GM12891 (cell line): ENCODE measurements at regions not wholly inside any gene's neighbourhood (a gene's known extent, or its start where the extent isn't known, plus 50 kb on each side); places are given as distances from the start of the nearest gene placed in this dataset.
A peak's percentile ranks its signal among the peaks of the same experiment; 100 is the strongest.

Experiments used
- DNase-seq: peaks from one replicate; pipeline ENCODE4 v3.0.0; 2011; ENCODE audit warnings: low spot score; ENCODE audit not compliant: insufficient read length
- FAIRE-seq: peaks from 2 replicates; lab custom pipeline; 2011; peaks lifted over from hg19 to GRCh38; lab: Jason Lieb, UNC
- PAX5 ChIP-seq: IDR thresholded peaks from 2 replicates; pipeline ENCODE4 v1.6.1; 2011; ENCODE audit warnings: low read length, moderate library complexity, mild to moderate bottlenecking; ENCODE audit not compliant: insufficient read depth, severe bottlenecking
- POLR2A ChIP-seq: IDR thresholded peaks from 2 replicates; pipeline ENCODE4 v1.6.1; 2011; ENCODE audit warnings: low read depth, low read length, control low read depth
- POLR2AphosphoS5 ChIP-seq: IDR thresholded peaks from 2 replicates; pipeline ENCODE4 v1.6.1; 2011; ENCODE audit warnings: low read depth, low read length, control low read depth
- POU2F2 ChIP-seq: IDR thresholded peaks from 2 replicates; pipeline ENCODE4 v1.6.1; 2011; ENCODE audit warnings: low read depth, mild to moderate bottlenecking, control low read depth, low read length, moderate library complexity
- SPI1 ChIP-seq: IDR thresholded peaks from 2 replicates; pipeline ENCODE4 v1.6.1; 2011; ENCODE audit warnings: low read depth, low read length, control low read depth
- TAF1 ChIP-seq: IDR thresholded peaks from 2 replicates; pipeline ENCODE4 v1.6.1; 2011; ENCODE audit warnings: low read depth, low read length, control low read depth

DNA sequence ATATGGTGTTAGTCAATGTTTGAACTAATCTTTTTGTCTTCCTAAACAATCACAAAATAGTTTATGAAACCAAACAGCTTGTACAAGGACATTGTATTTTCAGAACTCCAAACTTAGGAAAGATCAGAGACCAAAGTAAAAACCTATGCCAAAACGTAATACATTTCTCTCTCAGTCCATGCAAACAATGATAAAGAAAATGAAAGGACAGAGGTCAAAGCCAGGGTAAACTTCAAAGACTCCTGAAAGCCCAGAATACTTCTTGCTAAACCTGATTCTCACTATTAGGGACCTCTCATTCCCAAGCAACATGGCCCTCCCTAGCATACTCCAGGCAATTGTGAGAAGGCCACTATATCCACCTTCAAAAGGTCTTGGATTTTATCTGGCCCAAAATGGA lies 105.1 kb upstream of the GALNT5 start:
- no peak for TF ChIP-seq SPI1
- TF ChIP-seq POLR2AphosphoS5 = no peak
- TF ChIP-seq POLR2A = no peak
- TF ChIP-seq POU2F2 = no peak
- no peak for TF ChIP-seq TAF1
- no peak for TF ChIP-seq PAX5
- no peak for DNase-seq
- FAIRE-seq = no peak

DNA sequence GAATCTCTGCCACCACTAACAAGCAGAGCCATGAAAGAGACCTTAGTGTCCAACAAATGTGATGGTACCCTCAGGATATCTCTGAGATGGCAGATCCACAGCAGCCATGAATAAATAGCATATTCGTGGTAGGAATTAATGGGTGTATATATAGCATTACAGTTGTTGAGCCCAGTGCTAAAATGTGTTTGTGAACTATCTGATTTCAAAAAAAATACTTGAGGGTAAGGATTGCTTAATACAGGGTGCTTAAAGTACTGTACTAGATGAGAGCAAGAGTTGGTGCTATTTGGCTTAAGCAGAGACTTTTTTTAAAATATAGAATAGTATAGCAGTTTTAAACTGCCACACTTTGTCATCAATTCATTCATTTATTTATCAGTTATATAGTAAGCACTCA lies 101.5 kb upstream of the GALNT5 start:
- no peak for DNase-seq
- TF ChIP-seq POLR2AphosphoS5 = no peak
- no peak for TF ChIP-seq SPI1
- no peak for TF ChIP-seq POLR2A
- TF ChIP-seq POU2F2 = no peak
- TF ChIP-seq PAX5 = no peak
- TF ChIP-seq TAF1 = no peak
- no peak for FAIRE-seq

DNA sequence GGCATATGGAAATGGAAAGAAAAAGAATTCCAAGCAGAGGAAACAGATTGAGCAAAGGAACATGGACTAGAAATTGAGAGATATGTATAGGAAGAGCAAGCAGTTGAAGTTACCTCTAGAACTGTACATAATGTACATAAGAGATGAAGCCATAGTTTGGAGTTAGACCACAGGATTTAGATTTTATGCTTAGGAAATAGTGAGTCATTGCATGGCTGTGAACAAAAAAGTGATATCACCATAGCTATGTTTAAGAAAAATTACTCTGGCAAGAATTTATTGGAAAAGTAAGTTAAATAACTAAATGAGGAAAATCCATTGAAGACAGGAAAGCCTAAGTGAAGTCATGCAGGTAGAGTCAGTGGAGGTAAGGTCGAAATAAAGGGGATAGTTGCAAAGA lies 99.4 kb upstream of the GALNT5 start:
- FAIRE-seq (no peak), DNase-seq (no peak)
- TF ChIP-seq PAX5 (no peak), TAF1 (no peak), POLR2A (no peak), POU2F2 (no peak), POLR2AphosphoS5 (no peak)

DNA sequence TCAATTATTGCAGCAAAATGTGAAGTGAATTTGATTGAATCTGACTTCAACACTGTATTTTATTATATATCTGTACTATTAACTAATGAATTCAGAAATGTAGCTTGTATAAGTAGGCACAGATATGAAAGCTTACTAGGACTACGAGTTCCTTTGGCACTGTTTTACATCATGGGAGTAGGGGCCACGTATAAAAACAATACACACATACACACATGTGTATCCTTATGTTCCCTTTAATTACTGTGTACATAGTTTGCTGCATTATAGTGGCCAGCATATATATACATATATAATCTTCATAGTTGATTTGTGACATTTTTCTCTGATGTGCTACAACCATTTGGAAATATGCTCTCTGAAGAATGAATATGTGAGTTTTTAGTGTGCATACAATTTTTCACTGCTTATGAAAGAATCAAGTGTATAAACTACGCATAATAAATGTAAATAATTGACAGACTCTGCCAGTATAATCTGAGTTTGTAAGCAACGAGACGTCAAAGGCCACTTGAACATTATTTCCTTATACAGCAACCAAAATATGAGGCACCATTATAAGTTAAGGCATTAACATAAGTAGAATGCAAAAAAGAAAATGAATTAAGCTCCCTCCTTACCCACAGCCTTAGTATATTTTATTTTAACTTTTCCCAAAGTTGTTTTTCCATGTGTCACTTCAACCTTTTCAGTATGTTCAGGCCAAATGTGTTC lies 98.1 kb upstream of the GALNT5 start:
- DNase-seq = no peak
- TF ChIP-seq POLR2A = no peak
- TF ChIP-seq POU2F2 = no peak
- no peak for TF ChIP-seq POLR2AphosphoS5
- FAIRE-seq = no peak

DNA sequence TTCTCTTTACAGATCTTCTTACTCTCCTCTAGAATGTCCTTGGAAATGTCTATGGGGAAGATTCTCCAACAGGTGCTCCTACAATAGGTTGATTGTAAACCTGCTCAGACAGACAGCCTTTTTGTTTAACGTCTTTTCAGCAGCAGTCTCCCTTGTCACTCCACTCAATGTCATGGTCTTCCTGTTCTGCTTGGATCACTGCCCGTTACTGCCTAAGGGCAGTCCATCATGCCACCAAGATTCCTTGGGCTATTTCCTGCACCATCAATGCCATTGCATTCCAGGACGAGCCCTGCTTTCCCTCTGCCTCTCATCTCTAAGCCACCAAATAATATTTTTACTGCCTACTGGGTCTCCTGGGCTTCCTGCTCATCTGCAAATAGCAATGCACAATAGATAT lies 97.4 kb upstream of the GALNT5 start:
- no peak for TF ChIP-seq POLR2AphosphoS5
- TF ChIP-seq SPI1 = no peak
- TF ChIP-seq POU2F2 = no peak
- TF ChIP-seq POLR2A = no peak
- TF ChIP-seq TAF1 = no peak
- TF ChIP-seq PAX5 = no peak
- DNase-seq (no peak), FAIRE-seq (no peak)

DNA sequence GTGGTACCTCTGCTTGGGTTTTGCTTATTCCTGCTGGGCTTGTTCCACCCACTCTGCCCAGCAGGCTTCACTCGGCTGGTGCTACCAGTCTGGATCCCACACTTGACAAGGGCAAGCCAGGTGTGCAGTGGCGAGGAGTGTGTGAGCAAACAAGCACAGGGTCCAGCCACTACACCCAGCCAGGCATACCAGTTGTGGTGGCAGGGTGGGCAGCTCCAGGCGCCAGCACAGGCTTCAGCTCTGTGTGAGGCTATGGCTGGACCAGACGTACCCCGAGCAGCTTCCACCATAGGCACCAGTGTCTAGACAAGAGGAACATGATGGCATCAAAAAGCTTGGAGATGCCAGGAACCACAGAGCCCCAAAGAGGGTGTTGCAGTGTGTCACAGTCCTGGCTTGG lies 93.1 kb upstream of the GALNT5 start:
- DNase-seq (no peak), FAIRE-seq (no peak)
- TF ChIP-seq POLR2AphosphoS5 (no peak), PAX5 (no peak), SPI1 (no peak), POLR2A (no peak), POU2F2 (no peak), TAF1 (no peak)

DNA sequence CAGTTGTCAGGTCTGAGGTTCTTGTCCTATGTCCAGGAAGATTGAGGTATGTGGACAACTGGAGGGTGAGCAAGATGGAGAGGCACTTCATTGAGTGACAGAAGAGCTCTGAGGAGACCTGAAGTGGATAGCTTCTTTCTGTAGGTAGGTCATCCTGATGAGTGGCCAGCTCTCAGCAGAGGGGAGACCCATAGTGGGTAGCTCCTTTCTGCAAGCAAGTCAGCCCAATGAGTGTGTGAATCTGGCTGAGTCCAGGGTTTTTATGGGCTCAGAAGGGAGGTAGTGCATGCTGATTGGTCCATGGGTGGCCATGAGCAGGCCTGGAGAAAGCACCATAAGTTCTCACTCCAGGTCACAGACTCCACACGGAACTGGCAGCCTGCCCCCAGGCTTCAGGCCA lies 92.6 kb upstream of the GALNT5 start:
- FAIRE-seq = no peak
- DNase-seq = no peak
- no peak for TF ChIP-seq POLR2A
- no peak for TF ChIP-seq POU2F2
- no peak for TF ChIP-seq TAF1
- TF ChIP-seq POLR2AphosphoS5 = no peak
- TF ChIP-seq SPI1 = no peak
- TF ChIP-seq PAX5 = no peak

DNA sequence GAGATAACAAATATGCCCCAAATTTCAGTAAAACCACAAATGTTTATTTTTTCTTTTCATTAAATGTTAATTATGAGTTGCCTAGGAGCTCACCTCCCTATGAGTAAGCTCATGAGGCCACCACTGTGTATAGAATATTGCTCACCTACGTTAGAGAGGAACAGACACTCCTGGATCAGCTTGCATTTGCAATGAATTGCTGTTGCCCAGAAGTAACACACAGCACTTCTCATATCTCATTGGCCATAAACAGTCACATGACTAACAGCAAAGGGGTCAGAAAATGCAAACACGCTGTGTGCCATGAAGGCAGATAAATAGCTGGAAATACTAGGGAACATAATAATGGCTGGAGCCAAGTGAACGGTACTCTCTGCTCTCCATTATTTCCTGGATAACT lies 89.0 kb upstream of the GALNT5 start:
- DNase-seq = no peak
- TF ChIP-seq TAF1 (no peak), POLR2A (no peak), POU2F2 (no peak), PAX5 (no peak), SPI1 (no peak), POLR2AphosphoS5 (no peak)

DNA sequence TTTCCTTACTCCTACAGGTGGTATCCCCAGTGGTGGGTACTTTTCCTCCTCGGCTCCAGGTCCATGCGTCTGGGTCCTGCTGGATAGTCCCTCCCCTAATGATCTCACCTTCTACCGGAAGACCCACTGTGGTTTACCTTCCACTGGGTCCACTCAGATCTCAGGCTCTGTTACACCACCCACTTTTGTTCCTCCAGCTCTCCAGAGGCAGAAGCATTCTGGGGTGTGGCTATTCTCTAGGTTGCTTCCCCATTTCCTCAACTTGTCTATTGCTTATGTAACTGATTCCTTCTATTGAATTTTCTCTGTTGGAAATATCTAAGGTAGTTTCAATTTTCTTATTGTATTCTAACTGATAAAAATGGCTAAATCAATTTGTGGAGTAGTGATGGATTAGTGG lies 87.6 kb upstream of the GALNT5 start:
- TF ChIP-seq TAF1 (no peak), POU2F2 (no peak), POLR2A (no peak), SPI1 (no peak), PAX5 (no peak)
- DNase-seq (no peak), FAIRE-seq (no peak)

More for the DNA sequence above, 89.0 kb upstream of the GALNT5 start:
- FAIRE-seq = peak; percentile 75

DNA sequence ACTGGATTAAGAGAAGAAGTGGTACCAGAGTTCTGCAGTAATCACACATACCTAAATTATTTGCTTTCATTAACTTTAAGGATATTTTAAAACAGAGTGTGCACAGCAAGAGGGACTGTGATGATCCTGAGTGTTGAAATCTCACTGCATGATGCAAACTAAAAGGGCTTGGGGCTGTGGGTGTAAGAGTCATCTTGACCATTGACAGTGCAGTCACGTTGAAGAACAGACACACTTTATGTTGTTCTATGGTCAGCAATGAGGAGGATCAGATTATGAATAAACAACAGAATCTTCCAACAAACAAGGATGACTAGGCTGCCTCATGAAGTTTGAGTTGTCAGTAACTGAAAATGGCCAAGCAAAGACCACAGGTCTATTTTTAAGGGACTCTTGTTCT lies 87.2 kb upstream of the GALNT5 start:
- no peak for TF ChIP-seq POLR2AphosphoS5
- no peak for TF ChIP-seq TAF1
- no peak for TF ChIP-seq POLR2A
- TF ChIP-seq SPI1 = no peak
- TF ChIP-seq POU2F2 = no peak
- no peak for TF ChIP-seq PAX5
- FAIRE-seq (no peak), DNase-seq (no peak)
